A549 (cell line): ENCODE measurements at regions not wholly inside any gene's neighbourhood (a gene's known extent, or its start where the extent isn't known, plus 50 kb on each side); places are given as distances from the start of the nearest gene placed in this dataset.

Experiments used
- BHLHE40 ChIP-seq: IDR thresholded peaks from 2 replicates; pipeline ENCODE4 v1.6.1; 2012; ENCODE audit warnings: low read depth, low read length, inconsistent platforms
- EP300 ChIP-seq, 2 experiments: fragments of >200 bp; sonication (Bioruptor Twin); formaldehyde crosslinking; IDR thresholded peaks; 2 replicates in 1 of 2; 3 replicates in 1 of 2; pipeline ENCODE4 v1.6.1; 2016 to 2017
- KDM1A ChIP-seq: fragments of 200-600 bp; sonication (generic); IDR thresholded peaks from 2 replicates; pipeline ENCODE4 v1.6.1; 2016; ENCODE audit warnings: low read depth, mild to moderate bottlenecking
- NPAS2 ChIP-seq: fragments of 250-450 bp; sonication (Bioruptor Pico); IDR thresholded peaks from 2 replicates; pipeline ENCODE4 v1.8.0; 2022; ENCODE audit warnings: mild to moderate bottlenecking, moderate library complexity, borderline replicate concordance
- TF ChIP-seq, protein P1 (sequence below): fragments of >200 bp; sonication (Bioruptor Twin); formaldehyde crosslinking; IDR thresholded peaks from 3 replicates; pipeline ENCODE4 v1.5.1; 2016
- TF ChIP-seq, protein P2 (sequence below): IDR thresholded peaks from 2 replicates; pipeline ENCODE4 v1.6.1; 2012
- TF ChIP-seq, protein P3 (sequence below): fragments of 200-600 bp; sonication (generic); IDR thresholded peaks from 2 replicates; pipeline ENCODE4 v1.6.1; 2016; ENCODE audit warnings: antibody characterized with exemption, mild to moderate bottlenecking, moderate library complexity

DNA sequence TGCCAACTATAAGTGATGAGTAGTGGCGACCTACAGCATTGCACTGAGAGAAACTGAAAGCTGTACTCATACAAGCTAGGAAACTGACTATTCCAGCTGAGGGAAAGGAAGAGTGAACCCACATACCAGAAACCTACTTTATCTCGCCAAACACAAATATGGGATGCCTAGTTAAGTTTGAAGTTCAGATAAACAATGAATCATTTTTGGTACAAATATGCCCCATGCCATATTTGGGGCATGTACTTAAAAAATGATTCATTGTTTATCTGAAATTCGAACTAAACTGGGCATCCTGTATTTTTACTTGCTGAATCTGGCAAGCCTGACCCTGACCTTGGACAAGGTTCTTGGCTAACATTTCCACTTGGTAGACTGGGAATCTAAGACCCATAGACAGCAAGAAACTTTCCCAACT lies 527.8 kb upstream of the PSMD7 start:
- no peak for TF ChIP-seq BHLHE40
- no peak for TF ChIP-seq KDM1A
- TF ChIP-seq, protein P1, sequence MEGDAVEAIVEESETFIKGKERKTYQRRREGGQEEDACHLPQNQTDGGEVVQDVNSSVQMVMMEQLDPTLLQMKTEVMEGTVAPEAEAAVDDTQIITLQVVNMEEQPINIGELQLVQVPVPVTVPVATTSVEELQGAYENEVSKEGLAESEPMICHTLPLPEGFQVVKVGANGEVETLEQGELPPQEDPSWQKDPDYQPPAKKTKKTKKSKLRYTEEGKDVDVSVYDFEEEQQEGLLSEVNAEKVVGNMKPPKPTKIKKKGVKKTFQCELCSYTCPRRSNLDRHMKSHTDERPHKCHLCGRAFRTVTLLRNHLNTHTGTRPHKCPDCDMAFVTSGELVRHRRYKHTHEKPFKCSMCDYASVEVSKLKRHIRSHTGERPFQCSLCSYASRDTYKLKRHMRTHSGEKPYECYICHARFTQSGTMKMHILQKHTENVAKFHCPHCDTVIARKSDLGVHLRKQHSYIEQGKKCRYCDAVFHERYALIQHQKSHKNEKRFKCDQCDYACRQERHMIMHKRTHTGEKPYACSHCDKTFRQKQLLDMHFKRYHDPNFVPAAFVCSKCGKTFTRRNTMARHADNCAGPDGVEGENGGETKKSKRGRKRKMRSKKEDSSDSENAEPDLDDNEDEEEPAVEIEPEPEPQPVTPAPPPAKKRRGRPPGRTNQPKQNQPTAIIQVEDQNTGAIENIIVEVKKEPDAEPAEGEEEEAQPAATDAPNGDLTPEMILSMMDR: no peak
- TF ChIP-seq, protein P2, sequence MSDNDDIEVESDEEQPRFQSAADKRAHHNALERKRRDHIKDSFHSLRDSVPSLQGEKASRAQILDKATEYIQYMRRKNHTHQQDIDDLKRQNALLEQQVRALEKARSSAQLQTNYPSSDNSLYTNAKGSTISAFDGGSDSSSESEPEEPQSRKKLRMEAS: no peak
- TF ChIP-seq, protein P3, sequence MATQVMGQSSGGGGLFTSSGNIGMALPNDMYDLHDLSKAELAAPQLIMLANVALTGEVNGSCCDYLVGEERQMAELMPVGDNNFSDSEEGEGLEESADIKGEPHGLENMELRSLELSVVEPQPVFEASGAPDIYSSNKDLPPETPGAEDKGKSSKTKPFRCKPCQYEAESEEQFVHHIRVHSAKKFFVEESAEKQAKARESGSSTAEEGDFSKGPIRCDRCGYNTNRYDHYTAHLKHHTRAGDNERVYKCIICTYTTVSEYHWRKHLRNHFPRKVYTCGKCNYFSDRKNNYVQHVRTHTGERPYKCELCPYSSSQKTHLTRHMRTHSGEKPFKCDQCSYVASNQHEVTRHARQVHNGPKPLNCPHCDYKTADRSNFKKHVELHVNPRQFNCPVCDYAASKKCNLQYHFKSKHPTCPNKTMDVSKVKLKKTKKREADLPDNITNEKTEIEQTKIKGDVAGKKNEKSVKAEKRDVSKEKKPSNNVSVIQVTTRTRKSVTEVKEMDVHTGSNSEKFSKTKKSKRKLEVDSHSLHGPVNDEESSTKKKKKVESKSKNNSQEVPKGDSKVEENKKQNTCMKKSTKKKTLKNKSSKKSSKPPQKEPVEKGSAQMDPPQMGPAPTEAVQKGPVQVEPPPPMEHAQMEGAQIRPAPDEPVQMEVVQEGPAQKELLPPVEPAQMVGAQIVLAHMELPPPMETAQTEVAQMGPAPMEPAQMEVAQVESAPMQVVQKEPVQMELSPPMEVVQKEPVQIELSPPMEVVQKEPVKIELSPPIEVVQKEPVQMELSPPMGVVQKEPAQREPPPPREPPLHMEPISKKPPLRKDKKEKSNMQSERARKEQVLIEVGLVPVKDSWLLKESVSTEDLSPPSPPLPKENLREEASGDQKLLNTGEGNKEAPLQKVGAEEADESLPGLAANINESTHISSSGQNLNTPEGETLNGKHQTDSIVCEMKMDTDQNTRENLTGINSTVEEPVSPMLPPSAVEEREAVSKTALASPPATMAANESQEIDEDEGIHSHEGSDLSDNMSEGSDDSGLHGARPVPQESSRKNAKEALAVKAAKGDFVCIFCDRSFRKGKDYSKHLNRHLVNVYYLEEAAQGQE: no peak
- no peak for TF ChIP-seq EP300 (IDR thresholded peaks at IDR 0.05)
- no peak for TF ChIP-seq NPAS2 (CRISPR knock-in tag)
